NCI-H1694 (cell line): ENCODE measurements at regions not wholly inside any gene's neighbourhood (a gene's known extent, or its start where the extent isn't known, plus 50 kb on each side); places are given as distances from the start of the nearest gene placed in this dataset.
"Not testable (repeated sequence)": the region's sequence is repeated elsewhere in the genome, so short reads cannot be mapped to it uniquely, and the experiment has no call there.

Source experiments
- DNase-seq: peaks from one replicate; lab custom pipeline; 2025; lab: John Stamatoyannopoulos, UW

DNA sequence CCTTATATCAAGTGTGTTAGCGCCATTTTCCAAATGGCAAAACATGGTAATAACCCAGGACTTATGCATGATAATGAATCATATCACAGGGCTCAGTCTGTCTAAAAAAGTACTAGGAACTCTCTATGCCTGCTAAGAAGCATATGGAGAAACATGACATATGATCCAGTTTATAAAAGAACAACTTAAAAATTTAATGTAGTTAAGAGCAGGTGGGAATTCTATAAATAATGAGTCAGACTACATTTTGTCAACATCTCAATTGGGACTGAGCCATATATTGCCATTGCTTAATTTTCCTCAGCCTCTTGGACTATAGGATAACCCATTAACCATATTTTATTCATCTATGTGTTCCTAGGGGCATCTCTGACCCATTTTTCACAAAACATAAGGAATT is 360.4 kb upstream of the AGA start:
- DNase-seq, result no peak

DNA sequence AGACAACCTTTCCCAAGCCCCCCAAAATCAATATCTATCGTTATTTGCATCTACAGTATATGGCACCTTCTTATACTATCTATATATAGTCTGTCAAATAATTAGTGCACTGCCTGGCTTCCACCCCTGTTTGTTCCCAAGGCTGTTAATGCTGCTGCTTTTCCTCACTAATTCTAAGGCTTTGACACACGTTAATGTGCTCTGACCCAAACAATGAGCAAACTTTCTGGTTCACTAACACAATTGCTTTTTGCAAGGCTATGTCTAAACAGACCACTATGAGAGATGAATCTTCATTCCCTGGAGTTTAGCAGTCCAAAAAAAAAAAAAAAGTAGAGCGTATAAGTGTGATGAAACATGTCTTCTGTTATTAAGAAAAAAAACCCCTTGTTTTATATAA is 360.9 kb upstream of the AGA start:
- no peak for DNase-seq

DNA sequence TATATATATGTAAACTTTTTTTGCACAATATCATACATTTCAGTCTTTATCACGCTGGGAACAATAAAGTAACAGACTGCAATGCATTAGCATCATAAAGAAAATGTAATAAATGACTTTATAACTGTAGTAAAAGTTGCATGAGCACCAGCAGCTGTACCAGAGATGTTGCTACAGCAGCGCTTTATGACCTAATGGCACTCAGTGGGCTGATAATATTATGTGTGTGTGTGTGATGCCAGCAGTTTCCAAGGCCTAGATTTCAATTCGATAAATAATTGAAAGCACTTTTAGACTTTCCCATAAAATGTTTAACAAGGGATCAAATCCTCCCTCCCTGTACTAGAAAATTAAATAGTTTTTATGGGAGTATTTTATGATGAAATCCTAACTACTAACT is 367.6 kb upstream of the AGA start:
- DNase-seq, result no peak

DNA sequence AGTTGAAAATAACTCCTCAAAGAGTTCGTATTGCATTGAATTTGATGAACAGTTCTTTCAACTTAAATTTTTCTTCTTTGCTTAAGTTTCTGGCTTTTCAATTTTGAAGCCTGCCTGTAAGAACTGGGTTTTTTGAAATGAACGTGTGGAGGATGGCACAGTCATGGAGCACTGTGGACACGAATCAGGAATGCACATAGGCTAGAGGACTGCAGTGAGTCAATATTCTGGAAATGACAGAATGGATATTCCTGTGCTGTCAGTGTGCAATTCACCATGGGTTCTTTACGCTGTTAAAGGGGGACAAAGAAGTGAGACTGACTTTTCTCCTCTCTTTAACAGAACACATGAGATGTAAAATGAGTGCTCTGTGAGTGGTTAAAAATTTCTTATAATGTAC is 368.0 kb upstream of the AGA start:
- DNase-seq, result no peak

DNA sequence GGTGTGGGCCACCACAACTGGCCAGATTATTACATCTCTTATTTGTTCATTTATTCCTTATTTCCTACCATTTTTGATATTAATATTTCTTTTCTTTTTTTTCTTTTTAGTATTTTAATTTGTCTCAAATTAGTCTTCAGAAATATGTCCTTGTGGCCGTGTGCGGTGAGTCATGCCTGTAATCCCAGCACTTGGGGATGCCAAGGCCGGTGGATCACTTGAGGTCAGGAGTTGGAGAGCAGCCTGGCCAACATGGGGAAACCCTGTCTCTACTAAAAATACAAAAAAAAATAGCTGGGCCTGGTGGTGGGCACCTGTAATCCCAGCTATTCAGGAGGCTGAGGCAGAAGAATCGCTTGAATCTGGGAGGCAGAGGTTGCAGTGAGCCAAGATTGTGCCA is 376.2 kb upstream of the AGA start:
- DNase-seq, result not testable (repeated sequence)

DNA sequence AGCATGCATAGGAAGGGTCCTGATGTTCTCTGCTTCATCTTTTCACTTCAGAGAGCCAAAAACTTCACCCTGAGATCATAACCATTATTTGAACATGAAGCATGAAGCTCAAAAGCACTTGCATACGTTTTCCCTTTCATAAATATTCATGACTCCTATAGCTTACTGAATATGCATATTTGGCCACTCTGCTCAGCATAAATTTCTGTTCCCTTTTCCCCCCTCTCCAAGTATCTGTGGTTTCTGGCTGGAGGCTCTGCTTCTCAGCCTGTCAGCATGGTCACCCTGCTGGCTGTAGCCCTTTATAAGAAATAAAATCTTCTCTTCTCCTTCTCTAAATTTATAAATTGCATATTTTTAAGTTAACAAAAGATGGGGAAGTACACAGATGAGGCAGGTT is 384.7 kb upstream of the AGA start:
- DNase-seq, result no peak

DNA sequence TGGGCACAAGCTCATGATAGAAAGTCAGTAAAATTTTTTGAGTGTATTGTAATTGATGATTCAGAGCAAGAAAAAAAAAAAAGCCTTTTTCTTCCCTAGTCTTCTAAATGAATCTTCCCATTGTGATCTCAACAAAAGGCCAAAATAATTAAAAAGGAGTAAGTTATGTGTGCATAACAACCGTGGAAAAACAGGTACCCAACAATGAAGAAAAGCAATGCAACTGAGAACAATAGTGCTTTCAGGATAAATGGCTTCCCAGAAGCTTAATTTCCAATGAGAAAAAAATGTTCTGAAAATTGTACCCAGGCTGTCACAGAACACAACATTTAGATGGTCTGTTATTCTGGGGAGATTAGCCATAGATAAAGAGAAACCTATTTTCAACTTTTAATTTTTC is 399.0 kb upstream of the AGA start:
- no peak for DNase-seq

DNA sequence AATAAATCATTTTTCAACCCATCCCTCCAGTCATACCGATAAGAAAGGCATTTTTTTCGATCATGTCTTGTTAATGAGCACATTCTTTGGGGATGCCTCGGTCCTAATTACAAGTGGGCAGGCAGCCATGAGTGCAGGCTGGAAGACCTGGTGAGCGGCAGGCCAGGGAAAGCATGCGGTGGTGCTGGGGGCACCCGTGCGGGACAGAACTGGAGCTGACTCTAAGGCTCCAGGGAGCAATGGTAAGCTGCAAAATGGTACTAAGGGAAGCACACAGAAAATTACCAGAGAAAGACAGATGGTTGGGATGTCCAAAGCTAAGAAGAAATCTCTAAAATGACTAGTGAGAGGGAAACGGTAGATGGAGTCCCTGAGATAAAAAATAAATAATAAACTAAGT is 411.0 kb upstream of the AGA start:
- no peak for DNase-seq

DNA sequence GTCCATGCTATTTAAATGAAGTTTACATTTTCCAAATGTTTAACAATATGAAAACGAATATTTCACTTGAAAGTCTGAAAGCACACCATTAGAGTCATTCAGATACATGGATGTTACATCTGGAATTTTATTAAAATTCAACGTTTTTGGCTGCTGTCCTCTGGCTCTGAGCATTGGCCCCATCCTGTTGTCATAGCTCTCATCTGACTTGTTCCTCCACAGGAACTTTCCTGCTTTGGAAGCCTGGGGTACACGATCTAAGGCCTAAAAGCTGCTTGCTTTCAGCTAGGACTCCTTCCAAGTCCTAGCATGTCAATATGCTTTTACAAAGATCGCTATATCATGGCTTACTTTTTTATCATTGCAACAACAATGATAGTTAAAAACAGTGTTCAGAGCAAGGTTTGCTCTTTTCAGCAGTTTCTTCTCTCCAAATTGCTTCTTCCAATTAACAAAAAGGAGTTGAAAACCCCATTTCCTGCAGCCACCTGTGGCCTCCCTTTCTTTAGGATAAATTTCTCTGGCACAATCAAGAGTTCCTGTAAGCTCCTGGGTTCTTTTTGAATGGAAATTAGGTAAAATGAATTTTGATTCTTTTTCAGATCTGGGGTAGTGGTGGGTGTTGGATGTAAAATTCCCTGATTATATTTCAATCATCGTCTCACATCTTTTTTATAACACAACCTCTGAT is 413.4 kb upstream of the AGA start:
- DNase-seq, result no peak

DNA sequence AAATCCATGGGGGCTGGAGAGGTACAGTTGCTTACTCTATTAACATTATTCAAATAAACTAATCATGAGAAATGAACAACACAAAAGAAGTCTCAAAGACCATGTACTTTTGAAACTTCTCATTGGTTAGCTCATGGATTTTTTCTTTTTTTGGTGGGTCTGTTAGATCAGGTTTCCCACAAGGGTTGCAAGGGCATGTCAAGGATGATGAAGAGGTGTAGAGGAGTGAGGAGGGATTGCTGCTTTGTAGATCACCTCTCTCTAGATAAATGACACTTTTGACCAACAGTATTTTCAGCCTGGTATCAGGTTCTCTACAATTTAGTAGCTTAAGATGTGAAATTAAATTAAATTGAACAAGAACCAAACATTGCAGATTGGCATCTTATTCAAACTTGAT is 417.9 kb upstream of the AGA start:
- no peak for DNase-seq

DNA sequence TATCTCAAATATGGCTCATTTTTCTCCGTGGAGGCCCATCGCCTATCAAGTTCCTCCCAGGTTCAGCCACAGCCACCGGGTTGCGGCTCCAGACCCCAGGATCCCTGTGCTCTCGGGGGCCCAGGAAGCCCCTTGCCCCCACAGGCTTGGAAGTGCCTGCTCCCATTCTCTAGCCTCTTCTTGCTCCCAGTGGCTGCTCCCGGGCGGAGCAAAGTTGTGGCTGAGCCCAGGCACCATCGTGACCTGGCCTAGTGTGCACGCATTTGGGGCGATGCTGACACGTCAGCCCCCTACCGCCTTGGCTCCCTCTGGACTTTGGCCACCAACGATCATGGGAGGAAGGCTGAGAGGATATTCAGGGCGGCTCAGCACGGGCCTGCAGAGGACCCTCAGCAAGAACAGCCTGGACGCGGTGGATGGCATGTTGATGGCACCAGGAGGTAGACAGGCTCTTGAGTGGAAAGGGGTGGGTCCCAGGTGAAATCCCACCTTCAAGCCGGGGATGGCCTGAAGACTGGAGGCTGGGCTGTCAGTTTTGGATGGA is 419.4 kb upstream of the AGA start:
- no peak for DNase-seq

DNA sequence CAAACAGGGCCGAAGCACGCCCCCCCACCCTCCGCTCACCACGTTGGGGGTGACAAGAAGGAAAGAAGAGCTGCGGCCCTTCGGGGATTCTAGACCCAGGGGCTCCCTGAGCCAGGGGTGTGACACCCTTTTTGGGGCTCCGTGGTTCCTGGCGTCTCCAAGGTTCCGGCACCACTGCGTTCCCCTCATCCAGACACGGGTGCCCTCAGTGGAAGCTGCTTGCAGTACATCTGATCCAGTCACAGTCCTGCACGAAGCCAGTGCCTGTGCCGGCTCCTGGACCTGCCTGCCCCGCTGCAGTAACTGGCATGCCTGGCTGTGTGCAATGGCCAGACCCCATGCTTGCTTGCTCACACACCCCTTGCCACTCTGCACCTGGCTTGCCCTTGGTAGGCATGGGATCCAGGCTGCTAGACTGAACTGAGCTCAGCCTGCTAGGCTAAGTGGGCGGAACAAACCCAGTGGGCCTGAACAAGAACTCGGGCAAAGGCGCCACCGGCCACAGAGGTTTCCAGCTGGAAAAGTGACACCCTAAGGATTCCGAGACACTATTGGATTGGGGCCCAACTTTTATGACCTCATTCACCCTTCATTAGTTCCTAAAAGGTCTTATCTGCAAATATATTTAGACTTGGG is 420.4 kb upstream of the AGA start:
- DNase-seq, result no peak

DNA sequence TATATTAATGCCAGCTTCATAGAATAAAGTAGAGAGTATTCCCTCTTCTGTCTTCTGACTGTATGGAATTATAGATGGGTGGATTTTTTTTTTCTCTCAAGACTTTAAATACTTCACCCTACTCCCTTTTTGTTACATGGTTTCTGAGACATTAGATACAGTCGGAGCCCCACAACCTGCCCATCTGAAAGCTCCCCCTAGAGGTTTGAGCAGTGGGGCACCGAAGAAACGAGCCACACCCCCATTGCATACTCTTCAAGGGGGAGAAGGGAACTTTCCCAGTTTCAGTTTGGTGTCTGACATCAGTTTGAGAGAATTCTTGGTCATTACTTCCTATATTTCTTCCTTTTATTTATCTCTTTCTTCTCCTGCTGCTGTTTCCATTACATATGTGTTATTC is 437.6 kb upstream of the AGA start:
- no peak for DNase-seq

DNA sequence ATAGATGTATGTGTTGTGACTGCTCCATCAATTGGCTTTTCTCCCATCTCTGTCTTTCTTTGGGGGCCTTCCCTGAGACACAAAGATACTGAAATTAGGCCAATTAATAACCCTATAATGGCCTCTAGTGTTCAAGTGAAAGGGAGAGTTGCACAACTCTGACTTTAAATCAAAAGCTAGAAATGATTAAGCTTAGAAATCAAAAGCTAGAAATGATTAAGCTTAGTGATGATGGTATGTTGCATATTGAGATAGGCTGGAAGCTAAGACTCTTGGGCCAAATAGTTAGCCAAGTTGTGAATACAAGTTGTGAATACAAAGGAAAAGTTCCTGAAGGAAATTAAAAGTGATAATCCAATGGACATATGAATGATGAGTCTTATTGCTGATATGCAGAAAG is 452.9 kb upstream of the AGA start:
- no peak for DNase-seq

DNA sequence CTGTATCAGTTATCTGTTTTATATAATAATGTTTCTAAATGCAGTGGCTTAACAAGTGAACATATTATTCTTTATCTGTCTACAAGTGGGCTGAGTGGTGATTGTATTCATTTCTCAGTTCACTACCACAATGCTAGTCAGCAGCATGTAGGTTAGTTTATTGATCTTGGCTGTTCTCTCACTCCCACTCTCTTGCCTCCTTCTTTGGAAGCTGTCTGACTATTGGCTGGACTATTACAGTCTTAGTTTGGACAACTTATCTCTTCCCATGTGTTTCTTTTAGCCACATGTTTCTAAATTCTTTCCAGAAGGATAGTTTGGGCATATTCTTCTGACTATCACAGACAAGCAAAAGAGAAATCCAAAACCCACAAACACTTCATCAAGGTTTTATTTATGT is 459.5 kb upstream of the AGA start:
- DNase-seq, result no peak

DNA sequence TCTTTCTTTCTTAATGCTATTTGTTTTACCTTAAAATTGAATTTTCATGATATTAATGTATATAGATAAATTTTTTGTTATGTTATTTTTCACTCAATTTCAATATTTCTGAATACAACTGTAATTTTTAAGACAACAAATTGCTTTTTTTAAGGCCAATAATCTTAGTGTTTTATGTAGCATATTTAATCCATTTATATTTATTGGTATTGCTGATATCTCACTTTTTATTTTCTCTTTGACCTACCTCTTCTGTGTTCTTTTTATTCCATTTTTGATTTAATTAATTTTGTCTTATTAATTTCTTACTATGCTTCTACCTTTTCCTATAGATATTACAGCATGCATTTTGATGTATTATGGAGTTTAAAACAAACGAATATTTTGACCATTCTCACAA is 460.1 kb upstream of the AGA start:
- DNase-seq, result no peak

DNA sequence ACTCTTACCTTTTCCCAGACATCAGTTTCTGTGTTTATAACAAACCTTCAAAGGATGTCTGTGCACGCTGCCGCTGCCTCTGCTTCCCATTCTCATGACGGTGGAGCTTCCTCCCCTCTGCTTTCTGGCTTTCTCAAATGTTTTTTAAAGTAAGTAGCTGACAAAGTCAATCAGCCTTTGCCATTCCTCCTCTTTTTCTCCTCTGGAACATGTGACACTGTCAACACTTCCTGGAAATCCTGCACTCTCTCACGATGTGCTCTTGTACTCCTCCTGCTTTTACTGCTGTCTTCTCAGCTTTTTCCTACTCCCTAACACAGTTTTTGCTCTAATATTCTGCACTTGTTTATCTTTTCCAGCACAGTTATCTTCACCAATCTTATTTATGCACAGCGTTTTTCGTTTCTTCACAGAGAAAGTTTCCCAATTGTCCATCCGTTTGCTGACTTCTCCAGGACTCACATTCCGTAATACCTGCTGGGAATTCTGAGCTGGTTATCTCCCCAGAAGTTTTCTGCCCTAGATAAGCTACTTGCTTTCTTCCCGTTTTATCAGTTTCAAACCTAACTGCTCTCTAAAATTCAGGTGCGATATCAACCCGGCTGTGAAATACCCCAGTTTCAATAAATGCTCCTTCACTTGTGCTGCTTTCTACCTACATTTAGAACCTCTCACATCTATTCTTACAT is 465.6 kb upstream of the AGA start:
- no peak for DNase-seq

DNA sequence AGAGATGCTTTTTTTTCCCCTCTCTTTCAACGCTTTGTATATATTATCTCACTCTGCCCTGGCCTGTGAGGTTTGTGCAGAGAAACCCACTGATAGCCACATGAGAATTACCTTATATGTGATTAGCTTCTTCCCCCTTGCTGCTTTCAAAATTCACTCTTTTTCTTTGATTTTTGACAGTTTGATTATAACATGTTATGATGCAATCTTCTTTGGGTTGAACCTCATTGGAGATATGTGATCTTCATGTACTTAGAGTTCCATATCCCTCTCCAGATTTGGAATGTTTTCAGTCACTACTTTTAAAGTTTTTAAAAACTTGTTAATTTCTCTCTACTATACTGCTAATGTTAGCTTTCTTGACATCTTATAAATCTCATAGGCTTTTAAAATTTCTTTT is 479.5 kb upstream of the AGA start:
- no peak for DNase-seq

DNA sequence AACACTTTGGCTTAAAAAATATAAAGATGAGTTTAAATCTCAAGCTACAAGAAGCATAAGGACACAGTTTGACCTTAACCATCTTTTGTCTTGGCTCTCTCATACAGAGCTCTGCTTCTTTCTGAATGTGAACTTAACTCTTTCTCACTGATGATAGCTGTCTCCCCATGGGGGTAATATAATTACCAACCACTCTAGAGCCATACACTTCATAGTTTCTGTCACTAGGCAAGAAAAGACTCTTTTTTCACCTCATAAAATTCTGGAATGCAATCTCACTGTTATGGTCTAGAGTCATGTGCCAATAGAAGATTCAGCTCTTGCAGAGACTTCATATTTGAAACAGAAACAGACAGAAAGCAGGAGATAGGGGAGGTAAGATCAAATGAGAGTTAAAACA is 481.7 kb upstream of the AGA start:
- no peak for DNase-seq

DNA sequence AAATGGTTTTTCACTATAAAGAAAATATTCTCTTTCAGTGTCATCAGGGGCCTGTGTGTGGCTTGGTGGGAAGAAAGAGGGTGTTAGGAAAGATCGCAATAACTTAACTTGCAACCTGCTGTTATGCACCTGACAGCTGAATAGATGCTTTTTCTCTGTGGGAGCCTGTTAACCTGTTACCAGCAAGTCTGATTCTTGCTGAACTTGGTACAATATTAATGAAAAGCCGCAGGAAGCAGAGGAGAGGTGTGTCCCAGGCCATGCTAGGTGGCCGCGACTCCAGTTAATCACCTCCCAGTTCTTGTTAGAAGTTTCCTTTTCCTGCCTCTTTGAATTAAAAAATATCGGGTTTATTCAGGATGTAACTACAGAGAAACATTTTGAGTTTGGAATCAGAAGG is 494.8 kb upstream of the AGA start:
- DNase-seq, result no peak

DNA sequence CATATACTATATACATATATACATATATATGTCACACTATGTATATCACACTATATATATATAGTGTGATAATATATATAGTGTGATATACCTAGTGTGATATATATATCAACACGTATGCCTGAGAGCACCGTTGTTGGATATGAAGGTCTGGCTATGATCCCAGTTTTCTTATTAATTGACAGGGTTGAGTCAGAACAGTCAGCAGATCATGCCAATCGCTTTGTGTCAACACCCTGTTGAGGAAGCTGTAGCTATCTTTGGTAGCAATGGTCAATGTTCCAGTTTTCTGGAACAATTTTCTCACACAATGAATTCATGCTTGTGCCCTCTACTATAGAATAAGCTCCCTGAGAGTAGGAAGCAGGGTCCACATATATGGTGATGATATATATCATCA is 496.0 kb upstream of the AGA start:
- DNase-seq, result no peak

DNA sequence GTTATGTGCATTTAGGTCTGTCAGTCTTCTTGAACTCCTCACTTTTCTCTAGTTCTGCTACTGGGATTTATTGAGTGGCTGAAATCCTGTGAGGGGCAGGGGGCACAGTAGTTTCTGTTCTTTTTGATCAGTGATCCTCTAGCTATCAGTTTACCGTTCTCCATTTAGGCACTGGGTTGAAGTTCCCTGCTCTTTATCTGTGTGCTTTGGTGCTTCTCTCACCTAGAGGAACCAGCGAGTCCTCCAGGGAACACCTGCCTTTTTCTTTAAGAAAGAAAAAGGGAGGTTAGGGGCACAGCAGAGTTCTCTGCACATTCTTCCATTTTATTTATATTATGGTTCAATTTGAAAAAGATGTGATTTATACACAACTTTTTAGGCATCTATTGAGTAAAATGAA is 503.0 kb upstream of the AGA start:
- no peak for DNase-seq

DNA sequence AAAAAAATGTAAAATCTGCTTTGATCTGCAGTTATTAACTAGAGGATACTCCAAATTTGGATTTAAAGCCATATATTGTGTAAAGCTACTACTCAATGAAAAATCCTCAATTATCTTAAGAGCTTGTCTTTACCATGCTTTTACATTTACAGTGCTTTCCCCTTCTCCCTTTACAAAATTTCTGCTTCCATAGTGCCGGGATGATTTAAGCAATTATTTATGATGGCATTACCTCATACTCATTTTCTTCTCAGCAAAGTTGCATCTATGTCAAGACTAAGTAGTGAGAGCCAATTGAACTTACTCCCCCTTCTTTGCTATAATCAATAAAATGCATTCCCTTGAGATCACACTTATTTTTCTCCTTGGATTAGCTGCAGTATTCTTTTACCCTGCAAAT is 505.4 kb upstream of the AGA start:
- DNase-seq, result no peak

DNA sequence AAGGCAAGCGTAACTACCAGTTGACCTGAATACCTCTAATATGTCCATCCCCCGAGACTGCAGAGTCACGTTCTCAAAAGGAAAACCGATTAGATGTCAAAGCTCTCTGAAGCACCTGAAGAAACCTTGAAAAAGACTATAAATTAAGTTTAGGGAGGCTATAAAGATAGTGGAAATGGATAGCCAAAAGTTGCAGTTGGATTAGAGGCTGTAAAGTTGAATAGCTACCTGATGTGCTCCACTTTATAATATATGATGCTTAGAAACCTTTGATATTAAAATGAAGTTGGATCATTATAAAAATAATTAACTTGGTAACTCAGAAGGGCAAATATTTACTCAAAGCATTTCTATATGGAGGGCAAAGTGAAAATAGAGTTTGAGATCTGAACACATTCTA is 506.6 kb upstream of the AGA start:
- DNase-seq, result no peak
